CD8-positive, alpha-beta memory T cell (primary cell): ENCODE measurements at regions not wholly inside any gene's neighbourhood (a gene's known extent, or its start where the extent isn't known, plus 50 kb on each side); places are given as distances from the start of the nearest gene placed in this dataset.

Experiments
- CTCF ChIA-PET: fragments of 350-600 bp; sonication (Branson Sonifier 250); formaldehyde crosslinking; loops from one replicate; lab custom pipeline; 2021; ENCODE audit warnings: antibody characterized with exemption; lab: Charles Lee
- POLR2A ChIA-PET: fragments of 350-600 bp; sonication (Branson Sonifier 250); formaldehyde crosslinking; loops from one replicate; lab custom pipeline; 2021; ENCODE audit warnings: antibody characterized with exemption; lab: Charles Lee
- DNase-seq, 5 donors: peaks; one replicate each; pipeline versions ENCODE4 v3.0.0 to v3.0.0-alpha.2; 2020 to 2022; ENCODE audit warnings: mixed read lengths in 1 of 5
- H3K27ac ChIP-seq: one replicate; pipeline ENCODE4 v1.7.0; 2013; ENCODE audit warnings: low read depth, mild to moderate bottlenecking, low read length, moderate library complexity
- H3K27me3 ChIP-seq: 2 replicates; pipeline ENCODE4 v1.7.0; 2013; ENCODE audit warnings: low read length, mild to moderate bottlenecking; ENCODE audit not compliant: insufficient read depth, poor library complexity, severe bottlenecking
- H3K36me3 ChIP-seq: 2 replicates; pipeline ENCODE4 v1.7.0; 2013; ENCODE audit warnings: mild to moderate bottlenecking, low read length, moderate library complexity; ENCODE audit not compliant: insufficient read depth
- H3K4me1 ChIP-seq: 2 replicates; pipeline ENCODE4 v1.7.0; 2013; ENCODE audit warnings: mild to moderate bottlenecking, low read length, moderate library complexity; ENCODE audit not compliant: insufficient read depth
- H3K4me3 ChIP-seq: 2 replicates; pipeline ENCODE4 v1.7.0; 2013; ENCODE audit warnings: mild to moderate bottlenecking, low read length
- H3K9me3 ChIP-seq: 2 replicates; pipeline ENCODE4 v1.7.0; 2013; ENCODE audit warnings: mild to moderate bottlenecking, low read length
- H3K27ac Mint-ChIP-seq, 8 donors: one replicate each; pipeline ENCODE4 v1.8.0; 2020 to 2021; ENCODE audit warnings: mixed read lengths in 8 of 8, mild to moderate bottlenecking in 6 of 8, inconsistent platforms in 3 of 8, moderate library complexity in 3 of 8
- H3K27me3 Mint-ChIP-seq, 2 donors: one replicate each; pipeline ENCODE4 v1.8.0; 2020 to 2021; ENCODE audit warnings: mixed read lengths in 2 of 2, mild to moderate bottlenecking in 1 of 2, moderate library complexity in 1 of 2
- H3K36me3 Mint-ChIP-seq, 3 donors: one replicate each; pipeline ENCODE4 v1.8.0; 2020 to 2021; ENCODE audit warnings: mixed read lengths in 3 of 3, inconsistent platforms in 1 of 3, mild to moderate bottlenecking in 1 of 3
- H3K4me1 Mint-ChIP-seq, 3 donors: one replicate each; pipeline ENCODE4 v1.8.0; 2020 to 2021; ENCODE audit warnings: mixed read lengths in 3 of 3, inconsistent platforms in 1 of 3, mild to moderate bottlenecking in 1 of 3
- H3K4me3 Mint-ChIP-seq, 7 donors: one replicate each; pipeline ENCODE4 v1.8.0; 2020 to 2021; ENCODE audit warnings: mixed read lengths in 7 of 7, mild to moderate bottlenecking in 6 of 7, moderate library complexity in 4 of 7, inconsistent platforms in 2 of 7
- H3K9me3 Mint-ChIP-seq, 5 donors: one replicate each; pipeline ENCODE4 v1.8.0; 2020 to 2022; ENCODE audit warnings: mixed read lengths in 5 of 5, mild to moderate bottlenecking in 3 of 5, moderate library complexity in 2 of 5, inconsistent platforms in 1 of 5

DNA sequence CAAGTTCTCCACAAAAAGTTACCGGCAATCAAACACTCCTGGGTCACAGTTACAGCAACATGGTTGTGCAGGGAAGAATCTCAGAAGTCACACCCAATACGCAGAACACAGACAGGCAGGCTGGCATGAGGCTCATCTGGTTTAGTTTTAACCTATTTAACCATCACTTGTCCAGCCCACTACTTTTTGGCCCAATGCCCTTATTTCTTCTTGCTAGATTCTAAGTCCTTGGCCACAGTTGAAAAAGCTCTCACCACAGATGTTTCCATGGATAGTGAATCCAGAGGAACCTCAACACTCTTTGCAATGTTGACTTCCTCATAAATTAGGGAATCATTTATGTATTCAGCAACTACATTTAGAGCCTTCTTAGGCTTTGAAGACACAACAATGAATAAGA is 50.7 kb upstream of the FNDC3A start:
- no peaks in the 10 kb centered on the region for H3K4me1 Mint-ChIP-seq
- Histone ChIP-seq H3K27me3 (no peaks in the 10 kb centered on the region), H3K4me3 (no peak overlapping the region), H3K27ac (no peak overlapping the region), H3K4me1 (no peaks in the 10 kb centered on the region), H3K36me3 (no peaks in the 10 kb centered on the region), H3K9me3 (no peaks in the 10 kb centered on the region)
- peaks cover 0 to 11% of the 10 kb centered on the region in 2 donors for H3K27me3 Mint-ChIP-seq
- DNase-seq: no peak
- POLR2A ChIA-PET: no interaction called here
- no peak overlapping the region for H3K4me3 Mint-ChIP-seq
- H3K9me3 Mint-ChIP-seq: no peaks in the 10 kb centered on the region
- H3K27ac Mint-ChIP-seq: no peak overlapping the region
- H3K36me3 Mint-ChIP-seq: no peaks in the 10 kb centered on the region
- CTCF ChIA-PET: no interaction called here
